ENCODE measurements at regions not wholly inside any gene's neighbourhood (a gene's known extent, or its start where the extent isn't known, plus 50 kb on each side); places are given as distances from the start of the nearest gene placed in this dataset.

DNA sequence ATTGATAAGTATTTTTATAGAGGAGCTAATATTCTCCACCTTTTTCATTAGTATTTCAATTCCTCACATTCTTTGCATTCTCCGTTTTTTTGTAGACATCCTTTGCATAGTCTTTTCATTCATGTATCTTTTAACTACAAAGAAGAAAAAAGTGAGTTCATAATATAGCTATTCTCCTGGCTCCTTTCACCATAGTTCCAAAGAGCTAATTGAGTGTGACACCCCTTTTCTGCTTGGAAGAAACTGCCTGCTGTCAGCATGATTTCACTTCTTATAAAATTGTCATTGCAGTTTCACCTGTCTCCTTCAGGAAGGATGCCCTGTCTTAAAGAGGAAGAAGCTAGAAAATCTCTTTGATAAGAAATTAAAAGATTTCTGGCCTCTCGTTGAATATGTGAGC, 991.1 kb downstream of the KCNT2 start:
- DNase-seq = no peak

DNA sequence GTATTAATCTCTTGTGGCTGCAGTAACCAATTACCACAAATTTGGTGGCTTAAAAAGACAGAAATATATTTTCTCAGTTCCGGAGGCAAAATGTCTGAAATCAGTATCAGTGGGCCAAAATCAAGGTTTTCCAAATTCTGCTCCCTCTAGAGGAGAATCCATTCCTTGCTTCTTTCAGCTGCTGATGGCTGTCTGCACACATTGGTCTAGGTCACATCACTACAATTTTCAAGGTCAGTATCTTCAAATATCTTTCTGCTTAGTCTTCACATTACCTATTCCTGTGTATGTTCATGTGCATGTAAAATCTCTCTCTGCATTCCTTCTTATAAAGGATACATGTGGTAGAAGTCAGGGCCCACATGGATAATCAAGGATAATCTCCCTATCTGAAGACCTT, 999.4 kb downstream of the KCNT2 start:
- no peak for DNase-seq

DNA sequence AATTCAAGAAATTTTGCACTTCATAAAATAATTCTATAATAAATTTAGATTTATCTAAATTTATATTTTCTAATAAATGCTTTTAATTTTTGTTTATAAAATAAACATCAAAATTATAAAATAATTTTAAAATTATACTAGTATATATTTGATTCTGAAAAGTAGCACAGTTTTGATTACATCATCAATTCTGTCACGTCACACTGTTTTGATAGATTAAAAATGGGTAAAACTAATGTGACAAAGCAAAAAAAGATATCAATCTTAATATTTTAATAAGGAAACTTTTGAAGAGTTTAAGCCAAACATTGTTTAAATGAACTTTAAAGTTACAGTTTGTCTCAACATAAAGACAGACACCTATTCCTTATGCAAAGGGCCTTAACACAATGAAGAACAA, 1001.8 kb downstream of the KCNT2 start:
- DNase-seq = no peak

DNA sequence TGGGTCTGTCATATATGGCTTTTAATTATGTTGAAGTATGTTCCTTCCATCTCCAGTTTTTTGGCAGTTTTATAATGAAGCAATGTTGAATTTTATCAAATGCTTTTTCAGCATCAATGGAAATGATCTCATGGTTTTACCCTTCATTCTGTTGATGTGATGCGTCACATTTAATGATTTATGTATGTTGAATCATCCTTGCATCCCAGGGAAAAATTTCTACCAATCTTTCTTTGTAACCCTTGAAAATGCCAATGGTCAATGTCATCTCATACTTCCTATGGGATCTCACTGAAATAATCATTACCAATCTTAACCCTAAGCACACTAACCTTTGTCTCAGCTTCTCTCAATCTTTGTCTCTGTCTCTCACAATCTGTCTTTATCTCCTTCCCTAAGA, 1004.0 kb downstream of the KCNT2 start:
- no peak for DNase-seq

DNA sequence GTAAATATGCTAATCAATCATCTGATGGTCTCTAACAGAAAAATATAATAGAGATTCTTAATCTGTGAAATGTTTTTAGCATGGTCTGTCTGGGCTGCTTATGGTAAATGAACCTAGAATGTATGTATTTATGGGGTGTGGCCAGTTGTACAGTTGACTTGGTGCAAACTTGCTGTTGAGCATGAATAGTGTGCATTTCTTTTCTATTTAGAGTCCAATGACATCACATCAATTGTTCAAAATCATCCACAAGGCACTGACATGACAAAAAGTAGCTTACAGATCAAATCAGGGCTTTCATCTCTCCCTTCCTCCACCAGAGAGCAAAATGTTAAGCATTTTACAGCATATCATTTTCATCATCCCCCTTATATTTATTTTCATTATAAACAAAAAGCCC, 1010.3 kb downstream of the KCNT2 start:
- DNase-seq = no peak

DNA sequence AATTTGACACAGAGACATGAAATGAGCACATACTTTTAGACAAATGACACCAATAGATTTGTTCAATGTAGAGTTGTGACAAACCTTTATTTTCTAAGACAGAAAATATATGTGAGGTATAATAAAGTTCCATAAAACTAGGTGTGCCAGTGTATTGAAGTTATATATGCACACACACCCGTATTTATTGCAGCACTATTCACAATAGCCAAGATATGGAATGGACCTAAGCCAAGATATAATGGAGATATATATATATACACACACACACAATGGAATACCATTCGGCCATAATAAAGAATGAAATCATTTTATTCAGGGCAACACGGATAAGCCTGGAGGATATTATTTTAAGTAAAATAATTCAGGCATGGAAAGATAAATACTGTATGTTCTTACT, 1013.5 kb downstream of the KCNT2 start:
- no peak for DNase-seq

DNA sequence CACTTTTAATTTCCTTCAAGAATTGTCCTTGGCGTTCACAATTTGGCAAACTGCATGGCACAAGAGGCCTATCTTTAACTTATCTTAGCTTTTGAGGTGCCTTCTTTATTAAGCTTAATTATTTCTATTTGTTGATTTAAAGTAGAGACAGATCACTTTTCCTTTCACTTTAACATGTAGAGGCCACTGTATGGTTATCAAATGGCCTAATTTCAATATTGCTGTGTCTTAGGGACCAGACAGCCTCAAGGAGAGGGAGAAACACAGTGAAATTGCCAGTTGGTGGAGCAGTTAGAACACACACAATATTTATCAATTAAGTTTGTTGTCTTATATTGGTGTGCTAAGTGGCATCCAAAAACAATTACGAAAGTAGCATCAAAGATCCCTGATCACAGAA, 1013.9 kb downstream of the KCNT2 start:
- no peak for DNase-seq

DNA sequence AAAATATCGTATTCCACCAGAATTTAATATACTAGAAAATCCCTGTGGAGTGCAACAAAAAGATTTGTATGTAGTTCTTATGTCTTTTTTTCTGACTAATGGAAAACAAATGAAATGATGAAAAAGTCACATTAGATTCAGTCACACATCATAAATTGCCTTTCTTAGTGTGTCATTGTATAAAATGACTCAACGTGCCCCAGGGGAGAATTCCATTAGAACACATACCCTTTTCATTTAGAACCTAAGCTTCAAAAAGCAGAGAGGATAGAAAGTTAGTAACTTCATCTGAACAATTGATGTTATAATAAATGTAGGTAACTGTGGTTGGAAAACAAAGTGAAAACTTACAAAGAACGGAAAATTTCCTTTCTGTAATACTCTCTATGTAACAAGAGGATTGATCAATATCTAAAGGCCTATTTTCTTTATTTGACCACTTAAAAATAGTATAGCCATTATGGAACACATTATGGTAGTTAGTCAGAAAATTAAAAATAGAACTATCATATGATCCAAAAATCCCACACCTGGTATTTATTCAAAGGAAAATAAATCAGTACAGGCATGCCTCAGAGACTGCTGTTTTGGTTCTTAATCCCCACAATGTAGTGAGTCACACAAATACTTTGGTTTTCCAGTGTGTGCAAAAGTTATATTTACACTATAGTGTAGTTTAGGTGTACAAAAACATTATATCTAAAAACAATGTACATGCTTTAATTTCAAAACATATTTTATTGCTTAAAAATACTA, 1016.1 kb downstream of the KCNT2 start:
- DNase-seq = no peak

DNA sequence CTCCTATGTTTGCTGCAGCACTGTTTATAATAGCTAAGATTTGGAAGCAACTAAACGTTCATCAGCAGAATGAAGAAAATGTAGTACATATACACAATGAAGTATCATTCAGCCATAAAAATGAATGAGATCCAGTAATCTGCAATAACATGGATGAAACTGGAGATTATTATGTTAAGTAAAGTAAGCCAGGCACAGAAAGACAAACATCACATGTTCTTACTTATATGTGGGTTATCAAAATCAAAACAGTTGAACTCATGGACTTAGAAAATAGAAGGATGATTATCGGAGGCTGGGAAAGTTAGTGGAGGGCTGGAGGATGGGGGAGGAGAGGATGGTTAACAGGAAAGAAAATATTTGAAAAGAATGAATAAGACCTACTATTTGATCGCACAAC, 1017.6 kb downstream of the KCNT2 start:
- DNase-seq = no peak

DNA sequence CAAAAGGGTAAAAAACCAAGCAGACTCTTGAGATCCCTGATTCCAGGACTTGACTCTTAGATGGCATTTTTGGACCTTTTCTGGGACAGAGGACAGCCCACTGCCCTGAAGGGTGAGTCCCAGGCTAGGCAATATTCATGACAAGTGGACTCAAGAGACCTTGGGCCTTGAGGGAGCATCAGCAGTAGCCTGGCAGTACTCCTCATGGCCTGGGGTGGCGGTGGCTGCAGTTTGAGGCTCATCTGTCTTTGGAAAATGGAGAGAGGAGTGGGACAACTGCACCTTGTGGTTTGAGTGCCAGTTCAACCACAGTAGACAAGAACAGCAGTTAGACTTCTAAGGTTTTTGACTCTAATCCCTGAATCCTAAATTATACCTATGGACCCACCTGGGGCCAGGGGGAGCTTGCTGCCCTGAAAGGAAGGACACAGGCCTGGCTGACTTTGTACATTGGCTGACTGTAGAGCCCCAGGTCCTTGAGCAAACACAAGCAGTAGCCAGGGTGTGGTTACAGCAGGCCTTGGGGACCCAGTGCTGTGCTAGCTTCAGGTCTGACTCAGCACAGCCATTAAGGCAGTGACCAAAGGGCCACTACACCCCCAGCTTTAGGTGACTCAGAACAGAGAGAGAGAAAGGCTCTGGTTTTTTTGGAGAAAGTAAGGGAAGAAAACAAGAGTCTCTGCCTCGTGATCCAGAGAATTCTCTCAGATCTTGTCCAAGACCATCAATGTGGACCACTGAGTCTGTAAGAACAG, 1023.2 kb downstream of the KCNT2 start:
- DNase-seq = no peak

DNA sequence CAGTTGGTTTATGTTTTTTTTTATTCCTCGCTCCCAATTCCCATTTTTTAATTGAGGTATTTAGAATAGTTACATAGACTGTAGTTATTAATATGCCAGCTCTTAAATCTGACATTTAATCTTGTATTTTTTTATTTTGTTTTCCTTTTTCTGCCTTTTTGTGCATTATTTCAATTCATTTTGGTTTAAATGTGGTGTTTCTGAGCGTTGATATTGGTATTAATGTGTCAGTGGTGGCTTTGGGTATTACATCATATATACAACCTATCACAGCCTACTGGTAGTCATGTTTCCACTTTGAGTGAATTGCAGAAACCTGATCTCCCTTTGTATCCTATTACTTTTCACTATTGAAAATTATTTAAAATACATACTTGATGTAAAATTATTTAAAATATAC, 1027.3 kb downstream of the KCNT2 start:
- DNase-seq = no peak

DNA sequence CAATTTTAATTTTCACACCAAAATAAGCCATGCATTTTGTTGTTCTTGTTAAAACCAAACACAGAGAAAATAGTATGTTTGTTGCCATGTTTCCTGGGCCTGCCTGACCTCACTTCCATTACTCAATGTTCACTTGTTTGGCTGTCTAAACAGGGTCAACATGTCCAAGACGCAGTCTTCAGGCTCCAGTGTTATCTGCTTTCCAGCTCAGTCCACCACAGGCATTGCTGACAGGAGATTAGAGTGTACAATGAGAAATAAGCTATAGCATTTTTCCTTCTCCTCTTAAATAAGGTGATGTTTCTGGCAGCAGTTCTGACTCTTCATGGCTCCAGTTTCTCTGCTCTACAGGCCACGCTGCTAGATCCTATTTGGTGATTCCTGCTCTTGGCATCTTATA, 1030.5 kb downstream of the KCNT2 start:
- DNase-seq = no peak

DNA sequence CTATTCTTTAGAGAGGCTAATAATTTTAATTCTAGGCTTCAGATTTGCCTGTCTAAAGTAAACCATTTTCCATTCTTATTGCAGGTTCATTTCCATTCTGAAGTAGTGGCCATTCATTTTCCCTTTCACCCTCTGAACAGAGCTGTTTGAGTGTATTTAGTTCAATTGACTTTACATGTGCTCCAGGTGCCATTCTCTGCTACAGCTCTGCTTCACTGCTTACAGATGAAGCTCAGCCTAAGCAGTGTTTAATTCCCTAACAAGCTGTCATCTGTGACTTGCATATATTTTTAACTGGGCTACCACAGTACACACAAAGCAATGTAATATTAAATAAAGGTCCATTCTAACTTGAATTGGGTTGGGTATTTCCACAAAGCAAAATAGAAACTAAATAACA, 1031.6 kb downstream of the KCNT2 start:
- no peak for DNase-seq

DNA sequence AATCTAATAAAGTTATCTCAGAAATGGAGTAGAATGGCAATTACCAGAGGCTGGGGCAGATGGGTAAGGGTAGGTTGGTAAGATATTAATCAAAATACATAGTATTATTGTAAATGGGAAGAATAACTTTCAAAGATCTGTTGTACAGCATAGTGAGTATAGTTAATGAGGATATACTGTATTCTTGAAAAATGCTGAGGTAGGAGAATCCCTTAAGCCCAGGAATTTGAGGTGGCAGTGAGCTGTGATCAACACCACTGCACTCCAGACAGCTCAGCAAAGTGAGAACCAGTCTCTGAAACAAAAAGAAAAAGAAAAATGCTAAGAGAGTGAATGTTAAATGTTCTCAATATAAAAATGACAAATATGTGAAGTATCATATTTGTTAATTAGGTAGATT, 1033.7 kb downstream of the KCNT2 start:
- no peak for DNase-seq

DNA sequence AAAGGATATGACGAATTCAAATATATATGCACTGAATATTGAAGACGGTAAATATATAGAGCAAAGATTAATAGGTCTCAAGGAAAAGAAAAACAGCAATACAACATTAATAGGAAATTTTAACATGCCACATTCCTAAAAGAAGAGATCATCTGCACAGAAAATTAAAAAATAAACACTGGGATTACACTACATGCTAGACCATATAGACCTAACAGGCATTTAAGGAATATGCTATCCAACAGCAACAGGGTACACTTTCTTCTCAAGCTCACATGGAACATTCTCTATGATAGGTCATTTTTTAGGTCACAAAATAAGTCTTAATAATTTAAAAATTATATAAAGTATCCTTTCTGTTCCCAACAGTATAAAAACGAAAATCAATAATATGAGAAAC, 1038.3 kb downstream of the KCNT2 start:
- DNase-seq = no peak

DNA sequence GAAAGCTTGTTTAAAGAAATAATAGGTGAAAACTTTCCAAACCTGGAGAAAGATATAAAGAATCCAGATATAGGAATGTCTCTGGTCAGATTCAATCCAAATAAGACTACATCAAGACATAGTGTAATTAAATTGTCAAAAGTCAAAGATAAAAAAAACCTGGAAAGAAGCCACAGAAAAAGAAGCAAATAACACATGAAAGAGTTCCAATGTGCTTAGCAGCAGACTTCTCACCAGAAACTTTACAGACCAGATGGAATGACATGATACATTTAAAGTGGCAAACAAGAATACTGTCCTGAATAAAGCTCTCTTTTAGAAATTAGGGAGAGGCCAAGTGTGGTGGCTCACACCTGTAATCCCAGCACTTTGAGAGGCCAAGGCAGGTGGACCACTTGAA, 1039.9 kb downstream of the KCNT2 start:
- DNase-seq = no peak

DNA sequence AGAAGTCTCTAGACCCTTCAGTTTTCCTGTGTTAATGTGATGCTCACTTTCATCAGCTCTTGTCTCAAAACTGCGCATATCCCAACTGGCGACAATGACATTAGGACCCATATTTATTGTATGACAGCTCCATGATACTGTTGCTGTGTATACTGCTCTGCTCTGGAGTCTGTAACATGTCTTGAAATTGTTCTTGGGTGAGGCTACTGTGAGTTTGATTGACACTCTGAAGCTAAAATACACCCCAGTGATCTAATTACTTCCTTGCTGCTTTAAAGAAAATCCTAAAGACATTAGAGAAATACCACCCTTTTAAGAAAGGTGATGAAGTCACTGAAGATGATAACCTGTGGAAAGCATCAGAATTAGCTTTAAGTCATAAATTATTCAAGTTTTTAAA, 1046.2 kb downstream of the KCNT2 start:
- no peak for DNase-seq

DNA sequence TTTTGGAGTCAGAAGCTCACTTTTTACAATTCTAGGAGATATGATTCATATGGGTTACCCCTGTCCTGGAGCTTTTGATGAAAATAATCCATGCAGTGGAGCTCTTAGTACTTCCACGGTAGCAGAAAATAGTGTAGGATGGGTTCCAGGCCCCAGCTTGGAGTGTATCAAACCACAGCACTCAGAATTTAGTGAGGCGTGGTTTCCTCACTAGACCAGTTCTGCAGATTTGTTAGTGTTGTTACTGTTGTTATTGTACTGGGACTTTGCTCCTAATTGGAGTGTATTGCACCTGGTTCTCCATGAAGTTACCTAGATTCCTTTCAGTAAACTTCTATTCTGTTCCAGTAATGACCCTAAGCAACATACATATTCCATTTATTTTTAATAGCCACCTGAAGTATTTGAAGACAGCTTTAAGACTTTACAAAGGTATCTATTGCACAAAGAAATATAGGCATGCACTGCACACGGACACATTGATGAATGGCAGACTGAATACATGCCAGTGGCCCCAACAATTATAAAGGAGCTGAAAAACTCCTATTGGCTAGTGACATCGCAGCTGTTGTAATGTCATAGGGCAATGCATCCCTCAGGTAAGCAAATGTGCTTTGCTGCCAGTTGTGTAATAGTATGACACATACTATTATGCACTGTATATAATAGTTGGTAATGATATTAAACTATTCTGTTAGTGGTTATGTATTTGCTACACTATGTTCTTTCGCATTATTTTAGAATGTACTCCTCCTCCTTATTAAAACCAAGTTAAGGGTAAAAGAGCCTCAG, 1058.0 kb downstream of the KCNT2 start:
- DNase-seq = no peak

DNA sequence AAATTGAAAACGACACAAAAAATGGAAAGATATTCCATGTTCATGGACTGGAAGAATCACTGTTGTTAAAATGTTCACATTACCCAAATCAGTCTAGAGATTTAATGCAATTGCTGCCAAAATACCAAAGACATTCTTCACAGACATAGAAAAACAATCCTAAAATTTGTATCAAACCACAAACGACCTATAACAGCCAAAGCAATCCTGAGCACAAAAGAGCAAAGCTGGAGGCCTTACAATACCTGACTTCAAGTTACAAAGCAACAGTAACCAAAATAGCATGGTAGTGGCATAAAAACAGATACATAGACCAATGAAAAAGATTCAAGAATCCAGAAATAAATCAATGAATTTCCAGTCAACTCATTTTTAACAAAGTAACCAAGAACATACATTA, 1077.3 kb downstream of the KCNT2 start:
- DNase-seq = no peak

DNA sequence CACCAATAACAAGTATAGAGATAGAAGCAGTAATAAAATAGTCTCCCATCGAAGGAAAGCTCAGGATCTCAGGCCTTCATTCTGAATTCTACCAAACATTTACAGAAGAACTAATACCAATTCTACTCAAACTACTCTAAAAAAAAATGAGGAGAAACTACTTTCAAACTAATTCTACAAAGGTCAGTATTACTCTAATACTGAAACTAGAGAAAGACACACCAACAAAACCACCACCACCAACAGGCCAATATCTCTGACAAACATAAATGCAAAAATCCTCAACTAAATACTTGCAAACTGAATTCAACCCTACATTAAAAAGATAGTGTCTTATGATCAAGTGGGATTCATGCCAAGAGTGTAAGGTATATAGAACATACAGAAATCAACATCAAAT, 1078.4 kb downstream of the KCNT2 start:
- no peak for DNase-seq

DNA sequence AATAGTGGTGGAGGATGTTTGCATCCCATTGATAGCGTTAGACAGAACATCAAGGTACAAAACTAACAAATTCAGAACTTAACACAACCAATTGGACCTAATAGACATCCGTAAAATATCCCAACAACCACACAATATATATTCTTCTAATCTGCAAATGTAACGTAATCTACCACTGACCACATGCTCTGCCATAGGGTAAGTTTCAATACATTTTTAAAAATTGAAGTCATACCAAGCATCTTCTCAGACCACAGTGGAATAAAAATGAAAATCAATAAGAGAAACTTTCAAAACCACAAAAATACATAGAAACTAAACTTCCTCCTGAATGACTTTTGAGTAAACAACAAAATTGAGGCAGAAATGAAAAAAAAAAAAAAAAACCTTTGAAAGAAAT, 1087.5 kb downstream of the KCNT2 start:
- DNase-seq = no peak

DNA sequence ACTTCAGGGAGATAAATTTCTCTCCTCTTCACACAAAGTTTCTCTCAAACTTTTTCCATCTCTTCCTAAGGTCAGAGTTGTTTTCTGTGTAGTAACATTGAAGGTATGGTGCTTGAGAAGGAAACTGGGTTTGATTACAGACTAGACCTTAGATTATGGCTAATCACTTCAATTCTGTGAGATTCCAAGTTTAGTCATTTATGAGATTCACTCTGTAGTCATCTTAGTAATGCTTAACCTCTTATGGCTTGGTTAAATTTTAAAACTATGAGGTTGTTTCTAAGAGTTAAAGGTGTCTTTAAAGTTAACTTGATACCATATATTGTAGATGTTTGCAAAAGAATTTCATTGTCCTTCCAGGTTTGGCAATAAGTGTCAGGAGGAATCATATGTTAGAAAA, 1092.2 kb downstream of the KCNT2 start:
- DNase-seq = no peak

DNA sequence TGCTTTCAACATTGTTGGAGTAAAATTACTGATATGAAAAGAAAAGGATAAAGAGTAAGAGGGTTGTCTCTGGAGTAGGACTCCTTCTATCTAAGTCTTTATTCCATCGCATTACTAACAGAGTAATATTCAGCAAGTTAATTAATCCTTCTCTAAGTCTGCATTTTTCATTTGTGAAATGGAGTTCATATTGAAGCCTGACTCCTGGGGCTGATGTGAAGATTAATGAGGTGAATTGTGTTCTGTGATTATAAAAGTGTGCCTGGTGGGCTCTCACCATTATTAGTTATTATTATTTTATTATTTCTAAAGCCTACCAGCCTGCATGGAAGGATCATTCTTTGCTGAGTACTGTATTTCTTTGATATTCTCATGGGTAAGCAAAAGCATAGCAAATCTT, 1096.7 kb downstream of the KCNT2 start:
- no peak for DNase-seq

DNA sequence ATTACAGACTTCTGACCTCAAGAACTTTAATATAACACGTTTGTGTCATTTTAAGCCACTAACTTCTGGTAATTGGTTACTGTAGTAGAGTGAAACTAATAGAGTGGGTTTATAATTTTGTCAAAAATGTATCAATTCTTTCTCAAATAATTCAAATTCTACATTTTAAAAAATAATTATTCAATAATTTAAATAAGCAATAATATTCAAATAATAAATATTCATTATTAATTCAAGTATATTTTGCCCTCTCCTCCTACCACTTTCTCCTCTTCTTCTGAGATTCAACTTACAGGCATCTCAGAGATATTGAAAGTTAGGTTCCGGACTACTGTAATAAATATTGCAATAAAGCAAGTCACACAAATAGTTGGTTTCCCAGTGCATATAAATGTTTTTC, 1107.1 kb downstream of the KCNT2 start:
- DNase-seq = no peak
